HG03354 (cell line): ENCODE measurements at regions not wholly inside any gene's neighbourhood (a gene's known extent, or its start where the extent isn't known, plus 50 kb on each side); places are given as distances from the start of the nearest gene placed in this dataset.

Experiments
- ATAC-seq: cut with Tn5 transposase; IDR thresholded peaks from one replicate; pipeline ENCODE4 v1.9.1; 2021; ENCODE audit warnings: mild to moderate bottlenecking; ENCODE audit not compliant: unreplicated experiment, poor library complexity, severe bottlenecking

DNA sequence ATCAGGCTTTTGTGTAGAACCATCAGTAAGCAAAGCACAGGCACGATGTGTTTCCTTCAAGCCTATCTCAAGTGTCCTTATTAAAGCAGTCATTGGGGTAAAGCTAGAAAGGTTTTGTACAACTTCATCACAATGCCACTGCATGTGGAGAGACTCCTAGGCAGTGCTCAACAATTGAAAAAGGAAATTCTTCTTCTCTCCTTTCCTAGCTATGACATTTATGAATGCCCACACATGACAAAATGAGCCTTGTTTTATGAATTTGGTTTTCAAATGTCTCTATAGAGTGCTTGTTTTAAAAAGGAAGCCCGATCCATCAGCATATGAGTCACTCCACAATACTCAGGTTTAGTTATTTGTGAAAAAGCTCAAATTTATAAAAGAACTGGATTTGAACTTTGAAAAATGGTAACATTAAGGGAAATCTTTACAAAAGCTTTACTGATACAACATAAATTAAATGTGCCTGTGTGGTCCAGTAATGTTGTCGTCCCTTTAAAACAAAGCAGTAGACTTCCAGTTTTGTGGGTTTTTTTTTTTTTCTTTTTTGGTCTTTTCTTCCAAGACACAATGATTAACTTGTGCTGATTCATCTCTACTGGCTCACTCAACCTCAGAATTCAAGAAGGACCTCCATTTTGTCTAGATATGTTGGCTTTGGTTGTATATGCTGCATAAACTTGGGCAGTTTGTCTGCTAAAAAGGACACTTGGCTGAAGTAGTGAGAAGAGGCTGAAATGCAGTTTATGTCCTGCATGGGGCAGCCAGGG is 273.8 kb downstream of the GASK1B start:
- no peak for ATAC-seq

DNA sequence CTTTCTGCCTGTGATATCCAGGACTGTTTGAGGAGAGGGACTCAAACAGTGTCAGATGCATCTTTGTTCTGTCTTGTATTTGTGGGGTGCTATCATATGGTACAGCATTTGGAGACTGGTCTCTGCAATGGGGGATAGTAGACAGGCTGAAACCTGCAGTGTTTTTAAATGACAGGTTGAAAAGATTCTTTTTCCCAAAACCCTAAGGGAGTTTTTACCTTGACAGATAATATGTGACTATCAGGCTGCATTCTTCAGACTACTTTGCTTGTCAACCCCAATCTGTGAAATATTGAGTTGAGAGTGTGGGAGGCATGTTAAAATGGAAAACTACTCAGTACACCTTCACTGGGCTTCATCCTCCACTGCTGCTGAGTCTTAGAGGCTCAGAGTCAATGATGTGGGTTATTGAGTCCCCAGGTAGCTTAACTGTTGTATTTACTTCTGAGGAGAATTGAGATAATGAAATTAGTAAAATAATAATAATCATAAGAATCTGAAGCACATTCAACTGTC is 274.9 kb downstream of the GASK1B start:
- ATAC-seq = no peak

DNA sequence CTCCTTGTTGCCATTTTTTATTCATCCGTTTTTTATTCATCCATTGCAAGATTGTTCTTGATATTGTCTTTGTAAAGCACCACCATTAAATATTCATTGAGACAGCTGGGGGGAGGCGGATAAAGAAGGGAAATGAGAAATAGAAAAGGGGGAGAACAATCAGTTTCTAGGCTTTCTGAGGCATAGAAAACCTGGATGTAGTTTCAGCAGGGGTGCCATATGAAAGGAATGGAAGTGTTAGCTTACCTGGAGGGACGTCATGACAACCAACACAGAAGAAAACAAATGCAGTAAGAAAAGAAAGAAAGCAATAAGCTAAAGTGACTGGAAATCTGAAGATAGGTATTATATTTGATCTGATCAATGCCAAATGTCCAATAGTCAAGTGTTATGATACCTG is 276.1 kb downstream of the GASK1B start:
- no peak for ATAC-seq

DNA sequence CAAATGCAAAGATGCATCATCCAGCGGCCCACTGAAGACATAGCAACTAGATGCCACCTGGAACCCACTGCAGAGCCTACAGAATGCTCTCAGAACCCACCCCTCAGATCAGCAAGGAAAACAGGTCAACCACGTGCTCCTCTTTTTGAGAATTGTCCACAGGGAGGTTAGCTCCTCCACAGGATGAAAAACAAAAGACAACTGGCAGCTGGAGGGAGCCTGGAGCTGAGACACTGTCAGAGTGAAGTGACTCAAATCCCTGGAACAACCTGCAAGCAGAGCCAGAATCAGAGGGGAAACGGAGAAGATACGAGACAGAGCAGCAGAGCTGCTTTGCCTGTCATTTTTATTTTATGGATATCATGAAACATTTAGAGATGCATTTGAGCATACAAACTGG is 277.6 kb downstream of the GASK1B start:
- no peak for ATAC-seq

DNA sequence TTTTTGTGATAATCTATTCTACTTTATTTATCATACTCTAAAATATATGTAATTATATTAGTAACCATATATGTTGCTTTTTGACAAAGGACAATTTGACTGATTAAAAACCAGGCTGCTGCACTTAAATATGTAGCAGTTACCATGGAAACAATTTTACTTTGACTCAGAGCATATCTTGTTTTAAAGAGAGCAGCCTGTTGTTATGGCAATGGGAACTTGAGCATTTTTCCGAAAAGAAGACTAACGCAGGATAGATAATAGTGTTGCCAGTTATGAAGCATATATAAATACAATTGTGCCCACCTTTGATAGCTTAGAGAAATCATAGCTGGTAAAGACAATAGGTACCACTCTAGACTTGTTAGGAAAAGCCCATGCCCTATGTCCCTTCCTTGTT is 283.0 kb downstream of the GASK1B start:
- ATAC-seq = no peak

DNA sequence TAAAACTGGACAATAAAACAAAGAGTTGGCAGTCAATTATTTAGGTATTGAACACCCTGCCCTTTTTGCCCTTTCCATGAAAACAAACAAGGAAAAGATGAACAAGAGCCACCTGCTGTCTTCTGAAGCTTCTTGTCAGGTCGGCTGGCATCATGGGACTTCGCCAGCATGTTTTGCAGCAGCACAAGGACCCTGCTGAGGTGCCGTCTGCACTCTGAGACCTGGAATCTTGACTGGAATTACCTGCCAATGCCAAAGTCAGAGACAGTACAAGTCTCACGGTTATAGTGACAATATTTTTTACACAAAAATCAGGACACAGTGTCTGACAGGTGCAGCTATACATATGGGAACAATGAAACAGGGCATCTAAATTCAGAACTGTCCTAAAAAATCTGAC is 284.5 kb downstream of the GASK1B start:
- ATAC-seq = no peak

DNA sequence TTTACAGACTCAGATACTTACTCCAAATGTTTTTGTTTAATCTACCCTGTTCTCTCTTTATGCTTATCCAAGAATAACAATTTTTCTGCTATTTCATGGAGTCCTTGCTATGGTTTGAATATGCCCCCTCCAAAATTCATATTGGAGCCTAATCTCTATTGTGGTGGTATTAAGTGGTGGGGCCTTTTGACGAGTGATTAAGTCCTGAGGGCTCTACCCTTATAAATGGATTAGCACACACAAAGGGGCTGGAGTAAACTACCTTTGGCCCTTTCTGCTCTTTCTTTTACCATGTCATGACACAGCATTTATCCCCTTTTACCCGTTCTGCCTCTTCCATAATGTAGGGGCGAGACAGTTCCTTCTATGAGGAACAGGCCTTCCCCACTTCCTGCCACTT is 285.5 kb downstream of the GASK1B start:
- ATAC-seq = no peak

DNA sequence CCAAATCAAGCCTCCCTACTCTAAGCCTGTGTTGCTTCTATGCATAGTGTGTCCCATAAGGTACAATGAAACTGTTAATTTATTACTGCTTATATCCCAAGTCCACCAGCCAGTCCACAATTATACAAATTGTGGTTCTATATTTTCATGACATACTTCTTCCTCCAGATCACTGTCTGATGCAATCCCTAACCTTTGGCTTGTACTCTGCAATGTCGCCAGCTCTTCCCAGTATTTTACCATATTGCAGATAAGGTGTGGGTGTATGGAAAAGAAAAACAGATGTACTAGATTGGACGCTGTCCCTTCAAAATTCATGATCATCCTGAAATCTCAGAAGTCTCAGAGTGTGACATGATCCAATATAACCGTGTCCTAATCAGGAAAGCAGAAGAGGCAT is 286.2 kb downstream of the GASK1B start:
- no peak for ATAC-seq

DNA sequence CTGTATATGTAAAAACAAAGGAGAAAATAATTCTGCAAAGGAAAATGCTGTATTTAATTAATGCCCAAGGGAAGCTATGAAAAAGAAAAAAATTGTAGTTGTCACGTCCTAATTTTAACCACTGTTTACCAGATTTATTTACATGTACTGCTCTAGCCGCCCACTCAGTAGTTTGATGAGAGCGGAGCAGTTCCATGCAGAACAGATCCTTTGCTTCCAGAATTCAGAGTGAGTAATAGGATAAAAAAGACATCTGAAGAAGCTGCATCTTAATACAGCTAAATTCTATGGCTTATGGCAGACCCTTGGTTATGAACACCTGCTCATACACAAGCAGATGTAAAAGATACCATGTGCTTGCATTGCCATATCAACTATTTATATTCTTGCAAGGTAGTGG is 287.0 kb downstream of the GASK1B start:
- ATAC-seq = no peak

DNA sequence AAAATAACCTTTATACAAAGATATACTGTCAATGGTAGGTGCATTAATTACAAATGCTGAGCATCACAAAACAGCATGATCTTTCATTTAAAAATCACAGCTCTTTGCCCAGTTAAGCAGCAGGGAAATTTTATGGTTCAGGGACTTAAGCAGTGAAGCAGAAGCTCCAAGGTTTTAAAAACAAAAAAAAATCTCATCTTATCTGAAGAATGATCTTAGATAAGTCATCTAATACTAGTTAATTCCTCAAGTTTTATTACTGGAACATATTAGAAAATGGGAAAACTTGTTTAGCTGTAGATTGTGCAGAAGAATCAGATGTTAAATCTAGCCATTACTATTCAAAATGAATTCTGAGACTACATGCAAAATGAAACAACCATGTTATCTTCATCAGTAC is 289.9 kb downstream of the GASK1B start:
- no peak for ATAC-seq

DNA sequence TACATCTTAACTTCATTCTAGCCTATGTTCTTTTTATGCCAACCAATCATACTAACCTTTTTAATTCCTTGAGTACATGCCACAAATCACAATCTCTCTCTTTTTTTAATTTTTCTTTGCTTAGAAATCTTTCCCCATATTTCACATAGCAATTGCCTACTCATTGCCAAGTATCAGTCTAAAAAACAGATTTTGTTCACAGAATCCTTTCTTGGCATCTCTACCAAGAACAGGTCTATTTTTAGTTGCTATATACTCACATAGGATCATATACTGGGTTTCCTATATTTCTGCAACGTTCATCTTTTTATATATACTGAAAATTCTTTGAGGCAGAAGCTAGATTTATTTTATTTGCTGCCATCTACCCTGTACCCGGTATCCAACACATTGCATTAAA is 292.1 kb downstream of the GASK1B start:
- ATAC-seq = no peak

DNA sequence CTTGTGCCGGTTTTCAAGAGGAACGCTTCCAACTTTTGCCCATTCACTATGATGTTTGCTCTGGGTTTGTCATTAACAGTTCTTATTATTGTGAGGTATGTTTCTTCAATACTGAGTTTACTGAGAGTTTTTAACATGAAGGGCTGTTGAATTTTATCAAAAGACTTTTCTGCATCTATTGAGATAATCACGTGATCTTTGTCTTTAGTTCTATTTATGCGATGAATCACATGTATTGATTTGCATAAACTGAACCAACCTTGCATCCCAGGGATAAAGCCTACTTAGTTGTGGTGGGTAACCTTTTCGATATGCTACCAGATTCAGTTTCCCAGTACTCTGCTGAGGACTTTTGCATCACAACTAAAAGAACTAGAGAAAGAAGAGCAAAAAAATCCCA is 318.0 kb downstream of the GASK1B start:
- ATAC-seq = no peak

DNA sequence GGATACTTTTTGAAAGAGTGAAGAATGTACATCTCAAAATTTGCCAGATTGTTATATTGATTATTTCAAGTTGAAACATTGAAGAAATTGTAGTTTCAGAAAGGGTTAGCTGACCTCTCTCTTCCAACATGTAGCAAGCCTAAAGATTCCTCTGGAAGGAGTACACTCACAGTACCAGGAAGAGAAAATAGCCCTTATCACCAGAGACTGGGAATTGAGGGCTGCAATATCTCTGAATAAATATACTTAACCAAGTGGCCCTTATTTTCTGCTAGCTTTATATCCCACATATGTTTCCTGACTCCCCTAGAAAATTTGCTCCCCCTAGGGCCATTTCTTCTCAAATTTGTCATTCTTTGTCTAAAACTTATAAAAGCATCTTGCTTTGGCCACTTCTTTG is 332.2 kb downstream of the GASK1B start:
- ATAC-seq = no peak

DNA sequence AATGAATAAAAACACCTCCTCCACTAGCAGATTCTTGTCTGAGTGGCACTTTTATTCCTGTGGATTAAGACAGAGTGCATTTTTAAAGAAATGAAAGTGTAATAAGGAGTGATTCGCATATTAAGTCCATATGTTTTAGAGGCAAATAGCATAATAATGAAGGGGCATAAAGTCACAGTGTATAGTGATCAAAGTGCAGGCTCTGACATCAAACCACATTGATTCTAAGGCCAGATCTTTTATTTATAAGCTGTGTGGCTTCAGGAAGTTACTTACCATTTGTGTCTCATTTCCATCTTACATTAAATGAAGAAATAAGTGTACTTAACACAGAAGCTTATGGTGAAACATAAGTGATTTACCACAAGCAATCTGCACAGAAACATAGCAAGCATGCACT is 332.8 kb downstream of the GASK1B start:
- no peak for ATAC-seq

DNA sequence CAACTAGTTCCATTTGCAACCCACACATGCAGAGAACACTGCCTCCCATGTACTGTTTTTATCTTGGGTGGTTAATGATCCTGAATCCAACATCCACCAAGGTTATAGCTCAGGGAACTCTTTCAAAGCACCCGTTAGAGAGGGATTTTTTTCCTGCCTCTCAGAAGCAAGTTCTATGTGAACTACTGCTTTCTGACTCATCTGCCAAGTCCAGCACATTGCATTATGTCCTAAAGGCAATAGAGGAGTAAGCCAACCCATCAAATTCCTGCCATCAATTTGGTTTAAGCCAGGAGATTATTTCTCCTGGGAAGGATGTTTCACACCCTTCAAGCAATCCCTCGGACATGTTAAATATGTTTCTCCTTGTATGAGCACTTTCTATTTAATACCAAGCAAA is 334.5 kb downstream of the GASK1B start:
- no peak for ATAC-seq

DNA sequence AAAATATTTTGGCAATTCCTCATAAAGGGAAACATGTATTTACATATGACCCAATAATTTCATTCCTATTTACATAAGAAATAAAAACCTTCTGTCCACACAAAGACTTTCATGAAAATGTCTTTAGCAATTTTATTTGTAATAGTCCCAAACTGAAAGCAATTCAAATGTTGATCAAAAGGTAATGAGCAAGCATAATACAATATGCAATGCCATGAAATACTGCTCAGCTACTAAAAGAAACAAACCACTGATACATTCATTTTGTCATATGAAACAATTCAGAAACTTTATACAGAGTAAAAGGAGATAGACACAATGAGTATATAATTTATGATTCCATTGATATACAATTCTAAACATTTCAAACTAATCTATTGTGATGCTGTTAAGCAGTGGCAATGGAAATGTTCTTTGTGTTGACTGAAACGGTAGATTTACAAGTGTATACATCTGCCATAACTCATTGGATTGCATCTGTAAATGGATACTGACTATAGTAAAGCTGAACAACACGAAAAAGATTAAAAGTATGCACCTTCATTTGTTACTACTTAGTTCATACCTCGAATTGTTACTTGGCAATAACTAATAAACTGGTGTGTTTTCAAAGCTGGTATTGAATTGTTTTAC is 335.6 kb downstream of the GASK1B start:
- no peak for ATAC-seq

DNA sequence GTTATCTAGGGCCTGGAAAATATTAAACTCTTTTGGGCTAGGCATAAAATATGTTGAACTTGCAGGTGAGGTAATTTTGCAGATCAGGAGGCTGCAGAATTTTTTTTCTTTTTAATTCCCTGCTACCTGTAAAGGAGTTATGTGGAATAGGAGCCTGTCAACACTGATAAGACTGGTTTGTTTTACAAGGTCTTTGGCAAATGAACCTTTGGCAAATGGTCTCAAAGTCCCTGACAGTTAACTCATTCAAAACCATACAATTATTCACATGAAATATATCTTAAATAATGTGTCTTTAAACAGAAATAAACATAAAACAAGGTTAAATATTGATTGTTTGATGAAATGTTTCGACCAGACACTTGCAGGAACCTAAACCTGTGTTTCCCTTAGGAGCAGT is 340.2 kb downstream of the GASK1B start:
- no peak for ATAC-seq

DNA sequence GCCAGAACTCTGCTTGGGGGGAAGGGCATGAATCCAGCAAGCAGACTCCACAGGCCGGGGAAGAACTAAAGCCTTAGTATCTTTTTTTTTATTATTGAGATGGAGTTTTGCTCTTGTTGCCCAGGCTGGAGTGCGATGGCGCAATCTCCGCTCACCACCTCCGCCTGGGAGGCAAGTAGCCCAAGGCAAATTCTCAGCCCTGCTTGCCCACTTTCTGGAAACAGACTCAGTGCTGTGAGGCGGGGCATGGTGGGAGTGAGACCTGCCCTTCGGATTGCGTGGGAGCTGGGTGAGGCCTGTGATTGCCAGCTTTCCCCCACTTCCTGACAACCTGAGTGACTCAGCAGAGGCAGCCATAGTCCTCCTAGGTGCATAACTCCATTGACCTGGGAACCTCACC is 348.8 kb downstream of the GASK1B start:
- no peak for ATAC-seq

DNA sequence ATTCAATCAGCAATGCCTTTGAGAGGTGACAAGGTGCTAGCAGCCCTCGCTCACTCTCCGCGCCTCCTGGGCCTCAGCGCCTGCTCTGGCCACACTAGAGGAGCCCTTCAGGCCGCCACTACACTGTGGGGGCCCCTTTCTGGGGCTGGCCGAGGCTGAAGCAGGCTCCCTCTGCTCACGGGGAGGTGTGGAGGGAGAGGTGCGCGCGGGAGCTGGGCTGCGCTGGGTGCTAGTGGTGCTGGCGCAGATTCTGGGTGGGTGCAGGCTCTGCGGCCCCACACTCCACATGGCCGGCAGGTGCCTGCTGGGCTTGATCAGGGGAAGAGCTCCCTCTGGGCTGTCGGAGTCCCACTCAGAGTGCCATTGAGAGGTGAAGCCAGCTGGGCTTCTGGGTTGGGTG is 351.0 kb downstream of the GASK1B start:
- no peak for ATAC-seq

DNA sequence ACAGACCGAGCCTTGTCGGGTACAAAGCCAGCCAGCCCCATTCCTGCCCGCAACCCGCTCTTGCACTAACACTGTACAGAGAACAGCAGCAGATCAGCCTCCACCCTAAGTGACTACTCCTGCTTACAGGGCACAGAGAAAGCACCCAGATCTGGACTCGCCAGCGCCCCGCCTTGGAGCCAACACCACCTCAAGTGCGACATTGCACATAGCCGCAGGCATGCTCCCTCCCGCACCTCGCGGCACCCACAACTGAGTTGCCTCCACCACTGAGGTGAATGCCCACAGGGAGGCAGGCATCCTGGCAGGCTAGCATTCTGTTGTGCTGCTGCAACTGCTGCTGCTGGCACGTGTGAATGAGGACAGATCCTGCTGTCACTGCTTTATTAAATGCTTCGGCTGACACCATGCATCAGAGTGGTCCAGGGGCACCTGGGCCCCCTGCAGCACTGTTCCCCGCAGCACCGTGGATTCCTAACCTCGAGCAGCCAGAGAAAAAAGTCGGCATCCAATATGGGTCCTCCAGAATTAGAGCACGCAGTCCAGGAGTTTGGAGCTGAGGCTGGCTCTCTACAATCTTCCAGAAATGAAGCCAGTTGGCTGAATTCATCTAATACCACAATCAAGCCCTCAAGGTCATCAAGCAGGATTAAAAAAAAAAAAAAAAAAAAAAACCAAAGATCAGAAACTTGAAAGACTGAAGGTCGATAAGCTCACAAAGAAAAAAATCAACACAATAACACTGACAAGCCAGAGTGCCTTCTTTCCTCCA is 352.9 kb downstream of the GASK1B start:
- ATAC-seq = no peak
